ENCODE measurements at regions not wholly inside any gene's neighbourhood (a gene's known extent, or its start where the extent isn't known, plus 50 kb on each side); places are given as distances from the start of the nearest gene placed in this dataset.
"Not testable (repeated sequence)": the region's sequence is repeated elsewhere in the genome, so short reads cannot be mapped to it uniquely, and the experiment has no call there.

GRCh38 chr11:59008947-59009346, 69.7 kb downstream of the GLYATL1 start:
- DNase-seq (ENCODE audit: low read depth in 2 of 2), result peak in 1 of 2 donors; percentile 20

GRCh38 chr11:59009661-59010060, 70.4 kb downstream of the GLYATL1 start:
- peak in 1 of 2 donors; percentile 63 for DNase-seq (ENCODE audit: low read depth in 2 of 2)

GRCh38 chr11:59010708-59011107, 71.4 kb downstream of the GLYATL1 start:
- no peak for DNase-seq (ENCODE audit: low read depth in 2 of 2)

GRCh38 chr11:59011655-59012397, 72.5 kb downstream of the GLYATL1 start:
- peak in 1 of 2 donors; percentile 47 for DNase-seq (ENCODE audit: low read depth in 2 of 2)

GRCh38 chr11:59012398-59013265, 73.3 kb downstream of the GLYATL1 start:
- no peak for DNase-seq (ENCODE audit: low read depth in 2 of 2)

- DNase-seq (ENCODE audit: low read depth in 2 of 2), result no peak
These were observed 61.0 kb upstream of the GLYATL1B start for GRCh38 chr11:59025097-59025496.

GRCh38 chr11:59028105-59028504, 58.0 kb upstream of the GLYATL1B start:
- no peak for DNase-seq (ENCODE audit: low read depth in 2 of 2)

- DNase-seq (ENCODE audit: low read depth in 2 of 2), result no peak
These were observed 56.7 kb upstream of the GLYATL1B start for GRCh38 chr11:59029366-59029889.

GRCh38 chr11:59030037-59030436, 56.1 kb upstream of the GLYATL1B start:
- DNase-seq (ENCODE audit: low read depth in 2 of 2), result no peak

- not testable (repeated sequence) for DNase-seq (ENCODE audit: low read depth in 2 of 2)
These were observed 54.4 kb upstream of the GLYATL1B start for GRCh38 chr11:59031746-59032145.
